SK-N-MC (cell line): ENCODE measurements at regions not wholly inside any gene's neighbourhood (a gene's known extent, or its start where the extent isn't known, plus 50 kb on each side); places are given as distances from the start of the nearest gene placed in this dataset.

Source experiments
- EZH2 ChIP-seq: fragments of 200-600 bp; sonication (generic); IDR thresholded peaks from one replicate; pipeline ENCODE4 v1.6.1; 2017; ENCODE audit warnings: antibody characterized with exemption
- FOXP2 ChIP-seq: optimal IDR thresholded peaks from 2 replicates; pipeline ENCODE3; 2011; ENCODE audit warnings: mild to moderate bottlenecking, moderate library complexity; ENCODE audit not compliant: insufficient read depth; ENCODE audit errors: extremely low read length, control extremely low read depth
- POLR2AphosphoS5 ChIP-seq: IDR thresholded peaks from 2 replicates; pipeline ENCODE4 v1.6.1; 2012; ENCODE audit warnings: mild to moderate bottlenecking, low read depth, low read length, borderline replicate concordance

GRCh38 chr5:21689587-21689986, 1163.6 kb downstream of the CDH12 start:
- TF ChIP-seq EZH2: no peak
- TF ChIP-seq POLR2AphosphoS5: no peak
- TF ChIP-seq FOXP2: no peak
